GM10266 (cell line): ENCODE measurements at regions not wholly inside any gene's neighbourhood (a gene's known extent, or its start where the extent isn't known, plus 50 kb on each side); places are given as distances from the start of the nearest gene placed in this dataset.

ENCODE experiments used
- DNase-seq: peaks from one replicate; pipeline ENCODE4 v3.0.0; 2012; ENCODE audit errors: extremely low spot score
- TF ChIP-seq, protein P1 (sequence below): IDR thresholded peaks from 2 replicates; pipeline ENCODE4 v1.5.1; 2012; ENCODE audit warnings: mild to moderate bottlenecking, low read depth; ENCODE audit not compliant: control insufficient read depth, insufficient read depth; ENCODE audit errors: missing control alignments

DNA sequence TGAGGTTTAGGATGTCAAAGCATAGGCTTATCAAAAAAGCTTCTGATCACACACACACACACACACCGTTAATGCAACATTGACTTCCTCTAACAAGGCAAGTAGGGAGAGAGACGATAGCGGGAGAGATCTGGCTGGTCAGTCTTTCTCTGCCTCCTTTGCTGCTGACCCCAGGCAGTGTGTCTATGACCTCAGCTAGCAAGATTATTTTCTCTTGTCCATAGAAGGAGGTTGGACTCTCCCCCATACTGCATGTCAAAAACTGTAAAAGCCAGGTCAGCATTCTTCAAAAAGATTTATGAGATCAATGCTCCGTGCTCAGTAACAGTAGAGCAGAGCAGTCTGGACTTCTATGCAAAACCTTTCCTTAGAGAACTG is 63.5 kb upstream of the PGM2 start:
- TF ChIP-seq, protein P1, sequence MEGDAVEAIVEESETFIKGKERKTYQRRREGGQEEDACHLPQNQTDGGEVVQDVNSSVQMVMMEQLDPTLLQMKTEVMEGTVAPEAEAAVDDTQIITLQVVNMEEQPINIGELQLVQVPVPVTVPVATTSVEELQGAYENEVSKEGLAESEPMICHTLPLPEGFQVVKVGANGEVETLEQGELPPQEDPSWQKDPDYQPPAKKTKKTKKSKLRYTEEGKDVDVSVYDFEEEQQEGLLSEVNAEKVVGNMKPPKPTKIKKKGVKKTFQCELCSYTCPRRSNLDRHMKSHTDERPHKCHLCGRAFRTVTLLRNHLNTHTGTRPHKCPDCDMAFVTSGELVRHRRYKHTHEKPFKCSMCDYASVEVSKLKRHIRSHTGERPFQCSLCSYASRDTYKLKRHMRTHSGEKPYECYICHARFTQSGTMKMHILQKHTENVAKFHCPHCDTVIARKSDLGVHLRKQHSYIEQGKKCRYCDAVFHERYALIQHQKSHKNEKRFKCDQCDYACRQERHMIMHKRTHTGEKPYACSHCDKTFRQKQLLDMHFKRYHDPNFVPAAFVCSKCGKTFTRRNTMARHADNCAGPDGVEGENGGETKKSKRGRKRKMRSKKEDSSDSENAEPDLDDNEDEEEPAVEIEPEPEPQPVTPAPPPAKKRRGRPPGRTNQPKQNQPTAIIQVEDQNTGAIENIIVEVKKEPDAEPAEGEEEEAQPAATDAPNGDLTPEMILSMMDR = no peak
- no peak for DNase-seq

- TF ChIP-seq, protein P1 = no peak
- no peak for DNase-seq
Measured at GRCh38 chr4:37762294-37762990, 64.0 kb upstream of the PGM2 start.

- TF ChIP-seq, protein P1 = no peak
- no peak for DNase-seq
Measured at GRCh38 chr4:37760840-37761239, 65.6 kb upstream of the PGM2 start.

DNA sequence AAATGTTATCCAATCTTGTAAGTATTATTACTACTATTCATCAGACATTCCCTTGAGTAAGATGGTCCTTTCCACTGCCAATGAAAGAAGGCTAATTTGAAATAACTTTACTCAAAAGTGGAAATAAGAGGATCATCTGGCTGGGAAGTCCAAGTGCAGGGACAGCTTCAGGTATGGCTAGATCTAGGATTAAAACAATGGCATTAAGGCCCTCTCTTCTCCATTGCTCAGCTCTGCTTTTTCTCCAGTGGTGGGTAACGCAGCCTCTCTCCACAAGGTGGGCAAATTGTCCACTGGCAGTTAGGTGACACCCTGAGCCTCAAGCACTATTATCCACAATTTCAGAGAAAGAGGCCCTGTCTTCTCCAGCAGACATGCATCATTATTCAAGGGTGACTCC is 66.7 kb upstream of the PGM2 start:
- TF ChIP-seq, protein P1 = no peak
- no peak for DNase-seq

- TF ChIP-seq, protein P1 = no peak
- no peak for DNase-seq
Measured at GRCh38 chr4:37758226-37758625, 68.3 kb upstream of the PGM2 start.

GRCh38 chr4:37757761-37758160 is 68.7 kb upstream of the PGM2 start:
- DNase-seq = no peak
- TF ChIP-seq, protein P1 = no peak

- no peak for DNase-seq
- TF ChIP-seq, protein P1 = no peak
Measured at GRCh38 chr4:37757121-37757520, 69.4 kb upstream of the PGM2 start.
